Fibroblast of lung (primary cell): ENCODE measurements at regions not wholly inside any gene's neighbourhood (a gene's known extent, or its start where the extent isn't known, plus 50 kb on each side); places are given as distances from the start of the nearest gene placed in this dataset.

Experiments
- DNase-seq, 2 donors: peaks; one replicate each; pipeline versions ENCODE4 v3.0.0 to v3.0.0-alpha.2; 2010; ENCODE audit warnings: low read depth in 2 of 2
- H2AFZ ChIP-seq: 2 replicates; pipeline ENCODE4 v1.5.1; 2012; ENCODE audit warnings: low read length, control low read depth, inconsistent platforms
- H3K27ac ChIP-seq: 2 replicates; pipeline ENCODE4 v1.5.1; 2011; ENCODE audit warnings: low read length, control low read depth; ENCODE audit not compliant: insufficient read depth
- H3K27me3 ChIP-seq: 2 replicates; pipeline ENCODE4 v1.5.1; 2011; ENCODE audit warnings: mild to moderate bottlenecking, low read length; ENCODE audit not compliant: control insufficient read depth, insufficient read depth
- H3K36me3 ChIP-seq: 2 replicates; pipeline ENCODE4 v1.5.1; 2011; ENCODE audit warnings: low read length; ENCODE audit not compliant: control insufficient read depth, insufficient read depth
- H3K4me1 ChIP-seq: 2 replicates; pipeline ENCODE4 v1.5.1; 2011; ENCODE audit warnings: low read length; ENCODE audit not compliant: control insufficient read depth, insufficient read depth; ENCODE audit errors: extremely low read depth
- H3K4me2 ChIP-seq: 2 replicates; pipeline ENCODE4 v1.5.1; 2011; ENCODE audit warnings: low read length, control low read depth; ENCODE audit not compliant: insufficient read depth; ENCODE audit errors: extremely low read depth
- H3K4me3 ChIP-seq, 4 experiments: fragments of 200-600 bp in 1 of 4; sonication (generic) in 1 of 4; replicated peaks in 1 of 4; 2 replicates each; pipeline ENCODE4 v1.5.1; 2011 to 2016; ENCODE audit warnings: low read length in 4 of 4, low read depth in 3 of 4, mild to moderate bottlenecking in 3 of 4, control low read depth in 2 of 4, inconsistent platforms in 1 of 4, mixed read lengths in 1 of 4; ENCODE audit not compliant: insufficient read depth in 1 of 4; ENCODE audit errors: control extremely low read depth in 1 of 4
- H3K79me2 ChIP-seq: 2 replicates; pipeline ENCODE4 v1.5.1; 2012; ENCODE audit warnings: mild to moderate bottlenecking, low read length, inconsistent platforms; ENCODE audit not compliant: control insufficient read depth, insufficient read depth
- H3K9ac ChIP-seq: 2 replicates; pipeline ENCODE4 v1.5.1; 2011; ENCODE audit warnings: mild to moderate bottlenecking, low read length, control low read depth; ENCODE audit not compliant: insufficient read depth
- H3K9me3 ChIP-seq: 2 replicates; pipeline ENCODE4 v1.5.1; 2012; ENCODE audit warnings: low read depth, low read length; ENCODE audit not compliant: control insufficient read depth, insufficient read depth
- H4K20me1 ChIP-seq: 2 replicates; pipeline ENCODE4 v1.5.1; 2011; ENCODE audit warnings: low read length; ENCODE audit not compliant: control insufficient read depth, insufficient read depth; ENCODE audit errors: extremely low read depth
- CTCF ChIP-seq, 2 donors: IDR thresholded peaks in 1 of 2; conservative IDR thresholded peaks in 1 of 2; 1 replicate in 1 of 2; 2 replicates in 1 of 2; pipeline ENCODE4 v1.5.1; 2011 to 2012; ENCODE audit warnings: low read length in 2 of 2, control low read depth in 1 of 2, inconsistent platforms in 1 of 2, low read depth in 1 of 2, mild to moderate bottlenecking in 1 of 2
- EZH2 ChIP-seq: IDR thresholded peaks from 2 replicates; pipeline ENCODE4 v1.5.1; 2012; ENCODE audit warnings: low read length, control low read depth, mild to moderate bottlenecking; ENCODE audit errors: missing control alignments

DNA sequence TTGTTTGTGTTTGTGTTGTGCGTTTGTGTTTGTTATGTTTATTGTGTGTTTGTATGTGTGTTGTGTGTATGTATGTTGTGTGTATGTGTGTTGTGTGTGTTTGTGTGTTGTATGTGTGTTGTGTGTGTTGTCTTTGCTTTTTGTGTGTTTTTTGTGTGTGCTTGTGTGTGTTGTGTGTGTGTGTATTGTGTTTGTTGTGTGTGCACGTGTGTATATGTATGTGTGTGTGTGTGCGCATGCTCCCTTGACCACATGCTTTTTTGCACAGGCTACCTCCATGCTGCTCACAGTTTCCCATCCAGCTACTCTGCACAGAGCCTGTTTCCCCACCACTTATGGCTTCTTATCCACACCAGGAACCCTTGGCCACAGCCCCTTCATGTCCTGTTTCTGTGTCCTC lies 720.0 kb upstream of the ADAMTS16 start:
- no peak overlapping the region for H3K4me2 ChIP-seq
- no peak for DNase-seq
- H3K4me1 ChIP-seq = no peaks in the 10 kb centered on the region
- H4K20me1 ChIP-seq = no peaks in the 10 kb centered on the region
- TF ChIP-seq CTCF (conservative IDR thresholded peaks at IDR 0.05 in 1 of 2, IDR thresholded peaks at IDR 0.05 in 1 of 2; ENCODE audit: low read depth in 1 of 2, low read length in 2 of 2) = no peak
- no peak for TF ChIP-seq EZH2
- no peaks in the 10 kb centered on the region for H3K79me2 ChIP-seq
- no peak overlapping the region for H2AFZ ChIP-seq
- no peak overlapping the region for H3K4me3 ChIP-seq
- no peak overlapping the region for H3K9ac ChIP-seq
- H3K27me3 ChIP-seq = no peaks in the 10 kb centered on the region
- H3K27ac ChIP-seq = no peak overlapping the region
- no peaks in the 10 kb centered on the region for H3K9me3 ChIP-seq
- no peaks in the 10 kb centered on the region for H3K36me3 ChIP-seq

DNA sequence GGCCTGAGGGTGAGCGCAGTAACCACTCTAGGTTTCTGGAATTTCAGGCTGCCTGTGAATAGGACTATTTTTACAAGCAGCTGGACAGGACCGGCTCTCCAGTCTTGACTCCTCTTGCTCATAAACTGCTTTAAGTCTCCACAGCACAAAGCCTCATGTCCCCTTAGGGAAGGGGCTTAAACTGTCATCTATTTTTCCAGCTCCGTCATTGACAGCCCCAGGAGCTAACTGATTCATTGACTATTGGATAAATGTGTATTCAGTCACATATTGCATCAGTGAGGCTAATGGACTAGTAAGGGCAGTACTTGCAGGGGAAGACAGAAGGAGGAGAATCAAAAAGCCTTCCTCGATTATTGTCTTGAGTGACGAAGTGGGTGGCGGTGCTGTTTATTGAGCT lies 719.4 kb upstream of the ADAMTS16 start:
- H4K20me1 ChIP-seq = no peaks in the 10 kb centered on the region
- no peaks in the 10 kb centered on the region for H3K9me3 ChIP-seq
- H3K9ac ChIP-seq = no peak overlapping the region
- H3K79me2 ChIP-seq = no peaks in the 10 kb centered on the region
- H3K27me3 ChIP-seq = no peaks in the 10 kb centered on the region
- H3K4me3 ChIP-seq = no peak overlapping the region
- no peak overlapping the region for H3K27ac ChIP-seq
- no peak for TF ChIP-seq EZH2
- no peak for TF ChIP-seq CTCF (conservative IDR thresholded peaks at IDR 0.05 in 1 of 2, IDR thresholded peaks at IDR 0.05 in 1 of 2; ENCODE audit: low read depth in 1 of 2, low read length in 2 of 2)
- H2AFZ ChIP-seq = no peak overlapping the region
- DNase-seq = no peak
- H3K4me2 ChIP-seq = no peak overlapping the region
- H3K4me1 ChIP-seq = no peaks in the 10 kb centered on the region
- H3K36me3 ChIP-seq = no peaks in the 10 kb centered on the region

- no peaks in the 10 kb centered on the region for H3K79me2 ChIP-seq
- no peak overlapping the region for H3K4me3 ChIP-seq
These were observed 717.9 kb upstream of the ADAMTS16 start for GRCh38 chr5:4422247-4422646.

More at GRCh38 chr5:4422247-4422646, 717.9 kb upstream of the ADAMTS16 start:
- H3K27ac ChIP-seq = no peak overlapping the region
- H2AFZ ChIP-seq = no peak overlapping the region
- no peaks in the 10 kb centered on the region for H3K36me3 ChIP-seq
- H3K4me2 ChIP-seq = no peak overlapping the region
- H3K27me3 ChIP-seq = no peaks in the 10 kb centered on the region
- TF ChIP-seq CTCF (conservative IDR thresholded peaks at IDR 0.05 in 1 of 2, IDR thresholded peaks at IDR 0.05 in 1 of 2; ENCODE audit: low read depth in 1 of 2, low read length in 2 of 2) (no peak), EZH2 (no peak)
- H4K20me1 ChIP-seq = no peaks in the 10 kb centered on the region
- no peaks in the 10 kb centered on the region for H3K9me3 ChIP-seq
- no peaks in the 10 kb centered on the region for H3K4me1 ChIP-seq
- H3K9ac ChIP-seq = no peak overlapping the region
- no peak for DNase-seq
